NCI-H1436 treated with DMSO at 0.1 percent for 48 hours (cell line): ENCODE measurements at regions not wholly inside any gene's neighbourhood (a gene's known extent, or its start where the extent isn't known, plus 50 kb on each side); places are given as distances from the start of the nearest gene placed in this dataset.
"Not testable (repeated sequence)": the region's sequence is repeated elsewhere in the genome, so short reads cannot be mapped to it uniquely, and the experiment has no call there.

ENCODE experiments used
- DNase-seq: peaks from one replicate; lab custom pipeline; 2025; lab: John Stamatoyannopoulos, UW

- no peak for DNase-seq
These were observed 56.3 kb downstream of the FOXI3 start for GRCh38 chr2:88396209-88396608.

- no peak for DNase-seq
These were observed 74.9 kb downstream of the FOXI3 start for GRCh38 chr2:88377641-88377991.

- no peak for DNase-seq
These were observed 80.5 kb downstream of the FOXI3 start for GRCh38 chr2:88372042-88372441.

GRCh38 chr2:88365408-88365807 lies 87.1 kb downstream of the FOXI3 start:
- not testable (repeated sequence) for DNase-seq

- DNase-seq = no peak
These were observed 97.0 kb downstream of the FOXI3 start for GRCh38 chr2:88355486-88355885.

- DNase-seq = no peak
These were observed 101.3 kb downstream of the FOXI3 start for GRCh38 chr2:88351249-88351601.

- DNase-seq = no peak
These were observed 101.9 kb downstream of the FOXI3 start for GRCh38 chr2:88350331-88351248.

- no peak for DNase-seq
These were observed 106.7 kb downstream of the FOXI3 start for GRCh38 chr2:88345842-88346241.

- DNase-seq = no peak
These were observed 109.7 kb downstream of the FOXI3 start for GRCh38 chr2:88342749-88343148.

GRCh38 chr2:88334418-88334817 lies 118.1 kb downstream of the FOXI3 start:
- DNase-seq = no peak

- DNase-seq = no peak
These were observed 121.3 kb downstream of the FOXI3 start for GRCh38 chr2:88331239-88331638.

GRCh38 chr2:88329815-88330603 lies 122.5 kb downstream of the FOXI3 start:
- peak; percentile 64 for DNase-seq

- no peak for DNase-seq
These were observed 130.8 kb downstream of the FOXI3 start for GRCh38 chr2:88321449-88322248.

- DNase-seq = no peak
These were observed 132.3 kb downstream of the FOXI3 start for GRCh38 chr2:88320076-88320773.

GRCh38 chr2:88318956-88319330 lies 133.6 kb downstream of the FOXI3 start:
- no peak for DNase-seq

GRCh38 chr2:88318071-88318955 lies 134.2 kb downstream of the FOXI3 start:
- no peak for DNase-seq

- no peak for DNase-seq
These were observed 140.6 kb downstream of the THNSL2 start for GRCh38 chr2:88310787-88311186.

GRCh38 chr2:88307817-88308216 lies 137.7 kb downstream of the THNSL2 start:
- no peak for DNase-seq

- no peak for DNase-seq
These were observed 133.7 kb downstream of the THNSL2 start for GRCh38 chr2:88303865-88304264.

- DNase-seq = no peak
These were observed 126.1 kb downstream of the THNSL2 start for GRCh38 chr2:88296247-88296646.
